ENCODE measurements at regions not wholly inside any gene's neighbourhood (a gene's known extent, or its start where the extent isn't known, plus 50 kb on each side); places are given as distances from the start of the nearest gene placed in this dataset.

GRCh38 chr13:106152047-106152446, 383.4 kb downstream of the EFNB2 start:
- DNase-seq, result no peak
- 63 to 78% (median 70%) methylated on average over 3 of the region's 3 CpGs for WGBS, 4 donors

DNA sequence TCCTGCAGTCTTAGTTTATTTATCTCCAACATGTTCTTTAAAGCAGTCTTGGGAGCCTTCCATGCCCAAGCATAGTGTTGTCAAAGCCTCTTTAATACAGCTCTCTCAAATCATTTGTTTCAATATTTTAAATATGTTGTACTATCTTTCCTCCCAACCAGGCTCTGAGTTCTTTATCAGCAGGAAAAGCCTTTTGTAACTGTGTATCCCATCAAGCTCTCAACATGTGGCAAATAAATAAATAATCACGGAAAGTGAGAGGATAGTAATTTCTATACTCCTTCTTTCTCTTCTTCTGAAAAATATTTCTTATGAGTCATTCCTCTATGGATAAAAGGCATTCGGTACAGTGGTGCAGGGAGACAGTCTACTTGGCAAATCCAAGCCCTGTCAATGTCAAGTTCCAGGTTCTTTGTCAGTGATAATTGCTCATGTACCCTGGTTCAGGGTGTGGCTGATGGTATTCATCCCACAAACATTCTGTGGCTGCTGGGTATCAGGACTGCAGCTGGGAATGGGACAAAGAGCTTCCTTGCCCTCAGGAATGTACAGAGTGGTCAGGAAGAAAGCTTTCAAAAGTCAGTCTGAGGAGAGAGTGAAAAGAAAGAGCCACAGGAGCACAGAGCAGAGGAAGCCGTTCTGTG, 384.3 kb downstream of the EFNB2 start:
- intact Hi-C loops (cut with DNase I), result no loop called here
- Histone ChIP-seq H3K4me1 (replicated peaks in 1 of 2) (no peaks in the 10 kb centered on the region), H3K9me3 (replicated peaks in 1 of 3) (no peaks in the 10 kb centered on the region), H3K36me3 (replicated peaks in 1 of 2) (no peaks in the 10 kb centered on the region), H3K4me3 (no peak overlapping the region), H3K27me3 (no peaks in the 10 kb centered on the region), H3K27ac (no peak overlapping the region)
- DNase-seq, result no peak
- TF ChIP-seq POLR2A (IDR thresholded peaks at IDR 0.05), result no peak
- TF ChIP-seq, protein P1, sequence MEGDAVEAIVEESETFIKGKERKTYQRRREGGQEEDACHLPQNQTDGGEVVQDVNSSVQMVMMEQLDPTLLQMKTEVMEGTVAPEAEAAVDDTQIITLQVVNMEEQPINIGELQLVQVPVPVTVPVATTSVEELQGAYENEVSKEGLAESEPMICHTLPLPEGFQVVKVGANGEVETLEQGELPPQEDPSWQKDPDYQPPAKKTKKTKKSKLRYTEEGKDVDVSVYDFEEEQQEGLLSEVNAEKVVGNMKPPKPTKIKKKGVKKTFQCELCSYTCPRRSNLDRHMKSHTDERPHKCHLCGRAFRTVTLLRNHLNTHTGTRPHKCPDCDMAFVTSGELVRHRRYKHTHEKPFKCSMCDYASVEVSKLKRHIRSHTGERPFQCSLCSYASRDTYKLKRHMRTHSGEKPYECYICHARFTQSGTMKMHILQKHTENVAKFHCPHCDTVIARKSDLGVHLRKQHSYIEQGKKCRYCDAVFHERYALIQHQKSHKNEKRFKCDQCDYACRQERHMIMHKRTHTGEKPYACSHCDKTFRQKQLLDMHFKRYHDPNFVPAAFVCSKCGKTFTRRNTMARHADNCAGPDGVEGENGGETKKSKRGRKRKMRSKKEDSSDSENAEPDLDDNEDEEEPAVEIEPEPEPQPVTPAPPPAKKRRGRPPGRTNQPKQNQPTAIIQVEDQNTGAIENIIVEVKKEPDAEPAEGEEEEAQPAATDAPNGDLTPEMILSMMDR (IDR thresholded peaks at IDR 0.05), result no peak
- WGBS, 4 donors, result 50 to 61% (median 60%) methylated on average over 3 of the region's 3 CpGs

More at GRCh38 chr13:106152047-106152446, 383.4 kb downstream of the EFNB2 start:
- no peak for TF ChIP-seq POLR2A (IDR thresholded peaks at IDR 0.05)
- no peak overlapping the region for H3K4me3 ChIP-seq
- H3K27me3 ChIP-seq, result no peaks in the 10 kb centered on the region
- H3K36me3 ChIP-seq (replicated peaks in 1 of 2), result no peaks in the 10 kb centered on the region
- no peak overlapping the region for H3K27ac ChIP-seq
- H3K4me1 ChIP-seq (replicated peaks in 1 of 2), result no peaks in the 10 kb centered on the region
- H3K9me3 ChIP-seq (replicated peaks in 1 of 3), result no peaks in the 10 kb centered on the region
- intact Hi-C loops (cut with DNase I), result no loop called here

- intact Hi-C loops (cut with DNase I), result no loop called here
- no peaks in the 10 kb centered on the region for H3K9me3 ChIP-seq (replicated peaks in 1 of 3)
- no peak overlapping the region for H3K27ac ChIP-seq
- whole genome bisulfite sequencing, 4 donors, result 70 to 87% (median 74%) methylated on average over 2 of the region's 2 CpGs
- no peaks in the 10 kb centered on the region for H3K4me1 ChIP-seq (replicated peaks in 1 of 2)
- DNase-seq, result no peak
- no peak overlapping the region for H3K4me3 ChIP-seq
- H3K27me3 ChIP-seq, result no peaks in the 10 kb centered on the region
- H3K36me3 ChIP-seq (replicated peaks in 1 of 2), result no peaks in the 10 kb centered on the region
- TF ChIP-seq, protein P1 (IDR thresholded peaks at IDR 0.05), result no peak
- TF ChIP-seq POLR2A (IDR thresholded peaks at IDR 0.05), result no peak
Observed at GRCh38 chr13:106145997-106146864, 389.2 kb downstream of the EFNB2 start.

DNA sequence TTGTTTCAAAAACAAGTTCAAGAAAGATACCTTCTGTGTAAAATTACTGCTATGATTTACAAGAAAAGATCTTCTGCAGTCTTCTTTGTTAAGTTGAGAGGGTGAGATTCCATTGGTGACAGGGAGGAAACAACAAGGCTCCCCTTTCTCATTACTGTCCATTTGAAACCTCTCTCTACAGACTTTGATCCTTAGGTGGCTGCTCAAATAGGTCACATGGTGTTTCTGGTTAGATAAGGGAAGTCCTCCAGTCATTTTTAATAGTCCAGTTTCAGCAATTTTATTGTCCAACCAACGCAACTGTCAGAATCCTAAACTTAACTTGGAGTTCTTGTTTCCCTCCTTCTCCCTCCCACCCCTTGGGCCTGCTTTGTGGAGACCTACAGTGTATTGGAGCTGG, 390.4 kb downstream of the EFNB2 start:
- H3K27me3 ChIP-seq, result no peaks in the 10 kb centered on the region
- DNase-seq, result no peak

More for the DNA sequence above, 390.4 kb downstream of the EFNB2 start:
- TF ChIP-seq, protein P1 (IDR thresholded peaks at IDR 0.05), result no peak
- TF ChIP-seq POLR2A (IDR thresholded peaks at IDR 0.05), result no peak
- Histone ChIP-seq H3K27ac (no peak overlapping the region), H3K9me3 (replicated peaks in 1 of 3) (no peaks in the 10 kb centered on the region), H3K36me3 (replicated peaks in 1 of 2) (no peaks in the 10 kb centered on the region), H3K4me1 (replicated peaks in 1 of 2) (no peaks in the 10 kb centered on the region), H3K4me3 (no peak overlapping the region)
- intact Hi-C loops (cut with DNase I), result no loop called here
- 81 to 94% (median 84%) methylated on average over 1 of the region's 1 CpG for WGBS, 4 donors
